Spinal cord (tissue), 9 donors: ENCODE measurements at regions not wholly inside any gene's neighbourhood (a gene's known extent, or its start where the extent isn't known, plus 50 kb on each side); places are given as distances from the start of the nearest gene placed in this dataset.
A peak's percentile ranks its signal among the peaks of the same experiment; 100 is the strongest.

Source experiments
- DNase-seq, 6 donors: peaks; one replicate each; pipeline versions ENCODE4 v3.0.0 to v3.0.0-alpha.2; 2013 to 2015; ENCODE audit warnings: low spot score in 6 of 6, low read depth in 4 of 6
- H3K27ac ChIP-seq: one replicate; pipeline ENCODE4 v1.5.1; 2013; ENCODE audit warnings: low read depth, low read length, control low read depth
- H3K27me3 ChIP-seq: one replicate; pipeline ENCODE4 v1.6.1; 2013; ENCODE audit warnings: low read length; ENCODE audit not compliant: control insufficient read depth, insufficient read depth
- H3K36me3 ChIP-seq: one replicate; pipeline ENCODE4 v1.6.1; 2013; ENCODE audit warnings: low read length; ENCODE audit not compliant: control insufficient read depth, insufficient read depth
- H3K4me1 ChIP-seq: one replicate; pipeline ENCODE4 v1.6.1; 2013; ENCODE audit warnings: low read length; ENCODE audit not compliant: control insufficient read depth, insufficient read depth
- H3K4me3 ChIP-seq: one replicate; pipeline ENCODE4 v1.5.1; 2013; ENCODE audit warnings: low read depth, low read length, control low read depth
- H3K9me3 ChIP-seq: one replicate; pipeline ENCODE4 v1.6.1; 2013; ENCODE audit warnings: low read length; ENCODE audit not compliant: control insufficient read depth, insufficient read depth
- WGBS: methylation state at CpG from one replicate; pipeline ENCODE4 v1.1.5; 2013; ENCODE audit warnings: missing lambda C conversion rate; ENCODE audit not compliant: insufficient coverage; 5-methylcytosine and 5-hydroxymethylcytosine counted together
- donor health status: healthy.

DNA sequence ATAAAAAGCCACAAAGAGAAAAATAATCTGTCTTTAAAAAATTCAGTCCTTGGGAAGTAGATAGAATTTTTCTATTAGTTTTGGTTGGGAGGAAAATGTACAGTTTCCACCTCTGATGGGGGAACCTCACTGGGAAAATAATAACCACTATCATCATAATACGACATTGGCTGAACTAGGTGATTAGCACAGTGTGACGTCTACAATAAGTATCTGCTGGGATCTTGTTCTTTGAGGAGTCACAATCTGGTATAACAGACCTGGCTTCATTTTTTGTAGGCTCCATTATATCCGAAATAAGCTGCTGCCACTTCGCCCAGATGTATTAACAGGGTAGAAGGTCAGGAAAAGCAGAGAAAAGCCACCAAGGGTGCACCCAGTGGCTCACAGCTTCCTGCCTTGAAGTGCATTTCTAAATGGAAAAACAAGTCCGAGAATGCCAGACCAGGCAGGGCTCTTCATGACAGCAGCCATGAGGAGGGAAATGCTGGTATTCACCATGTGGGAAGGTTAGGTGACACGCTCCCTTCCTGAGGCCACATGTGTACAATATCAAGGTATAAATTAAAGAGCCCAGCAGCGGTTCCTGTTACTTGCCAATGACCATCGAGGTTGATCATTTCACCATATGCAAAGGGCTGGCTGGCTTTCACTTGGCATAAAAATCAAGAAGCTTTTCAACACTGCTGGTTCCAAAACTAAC lies 152.8 kb downstream of the PRELID2 start:
- 86% methylated on average over 6 of the region's 8 CpGs for WGBS
- DNase-seq = peak in 1 of 6 donors; percentile 42

DNA sequence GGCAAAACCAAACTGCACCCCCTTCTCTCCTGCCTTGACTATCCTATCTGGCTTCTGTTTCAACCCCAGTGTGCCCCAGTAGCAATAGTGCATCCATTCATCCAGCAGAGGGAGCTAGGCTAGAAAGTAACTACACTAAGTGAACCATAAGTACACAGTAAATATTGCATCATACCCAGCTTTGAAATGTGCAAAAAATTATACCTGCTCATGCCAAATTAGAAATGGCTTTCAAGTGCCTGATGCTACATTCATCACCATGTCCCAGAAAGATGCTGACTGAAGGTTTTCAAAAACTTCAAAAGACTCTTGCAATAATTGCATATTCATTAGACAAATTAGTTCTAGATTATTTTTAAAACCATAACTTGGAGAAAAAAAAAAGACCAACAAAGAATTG lies 153.5 kb downstream of the PRELID2 start:
- Histone ChIP-seq H3K27me3 (no peaks in the 10 kb centered on the region), H3K27ac (no peak overlapping the region), H3K4me1 (no peaks in the 10 kb centered on the region), H3K4me3 (no peak overlapping the region), H3K36me3 (no peaks in the 10 kb centered on the region), H3K9me3 (no peaks in the 10 kb centered on the region)
- DNase-seq = peak in 2 of 6 donors; percentile 46 to 61

More for the DNA sequence above, 152.8 kb downstream of the PRELID2 start:
- H3K9me3 ChIP-seq = no peaks in the 10 kb centered on the region
- H3K27ac ChIP-seq = no peak overlapping the region
- no peaks in the 10 kb centered on the region for H3K36me3 ChIP-seq
- H3K27me3 ChIP-seq = no peaks in the 10 kb centered on the region
- no peak overlapping the region for H3K4me3 ChIP-seq
- no peaks in the 10 kb centered on the region for H3K4me1 ChIP-seq

DNA sequence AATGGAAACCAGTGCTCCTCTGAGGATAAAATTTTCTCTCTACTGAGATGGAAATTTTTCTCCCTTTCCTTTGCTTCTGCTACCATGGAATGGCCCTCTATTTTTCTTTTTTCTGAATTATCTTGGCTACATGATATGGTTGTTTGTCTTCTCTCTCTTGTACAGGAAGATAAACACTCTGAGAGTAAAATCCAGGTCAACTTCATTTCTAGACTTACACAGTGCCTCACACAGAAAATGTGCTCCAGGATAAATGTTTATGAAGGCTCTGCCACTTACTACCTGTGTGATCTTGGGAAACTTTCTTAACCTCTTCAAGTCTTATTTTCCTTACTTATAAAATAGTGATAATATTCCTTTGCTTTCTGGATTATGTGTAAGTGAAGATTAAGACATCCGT lies 153.9 kb downstream of the PRELID2 start:
- Histone ChIP-seq H3K9me3 (no peaks in the 10 kb centered on the region), H3K4me3 (no peak overlapping the region), H3K36me3 (no peaks in the 10 kb centered on the region), H3K27ac (no peak overlapping the region), H3K4me1 (no peaks in the 10 kb centered on the region), H3K27me3 (no peaks in the 10 kb centered on the region)
- no peak for DNase-seq
- 80% methylated on average over 1 of the region's 1 CpG for WGBS

- 56% methylated on average over 7 of the region's 7 CpGs for WGBS
These were observed 154.4 kb downstream of the PRELID2 start for GRCh38 chr5:145680767-145681166.

DNA sequence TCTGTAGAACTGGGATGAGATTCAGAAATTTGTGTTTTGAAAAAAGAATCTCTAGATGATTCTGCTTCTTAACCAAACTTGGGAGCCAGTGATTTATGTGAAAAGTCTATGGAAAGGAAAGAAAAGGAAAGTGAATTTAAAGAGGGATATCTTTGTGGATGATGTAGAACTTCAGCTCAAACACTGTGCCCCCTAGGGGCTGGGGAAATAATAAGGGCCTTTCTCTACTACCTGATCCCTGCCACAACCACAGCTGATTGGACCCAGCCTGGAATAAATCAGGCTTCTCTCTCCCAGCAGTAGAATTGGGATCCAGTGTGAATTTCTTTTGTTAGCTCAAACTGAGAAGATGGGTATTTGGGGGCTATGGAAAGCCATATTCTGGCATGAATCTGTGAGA lies 155.0 kb downstream of the PRELID2 start:
- no peak overlapping the region for H3K27ac ChIP-seq
- no peaks in the 10 kb centered on the region for H3K36me3 ChIP-seq
- H3K27me3 ChIP-seq = no peaks in the 10 kb centered on the region
- H3K9me3 ChIP-seq = no peaks in the 10 kb centered on the region
- no peak overlapping the region for H3K4me3 ChIP-seq
- peak in 1 of 6 donors; percentile 14 for DNase-seq
- H3K4me1 ChIP-seq = no peaks in the 10 kb centered on the region

More at GRCh38 chr5:145680767-145681166, 154.4 kb downstream of the PRELID2 start:
- H3K27ac ChIP-seq = no peak overlapping the region
- H3K36me3 ChIP-seq = no peaks in the 10 kb centered on the region
- H3K4me3 ChIP-seq = no peak overlapping the region
- DNase-seq = peak in 2 of 6 donors; percentile 38 to 61
- H3K27me3 ChIP-seq = no peaks in the 10 kb centered on the region
- no peaks in the 10 kb centered on the region for H3K9me3 ChIP-seq
- no peaks in the 10 kb centered on the region for H3K4me1 ChIP-seq

DNA sequence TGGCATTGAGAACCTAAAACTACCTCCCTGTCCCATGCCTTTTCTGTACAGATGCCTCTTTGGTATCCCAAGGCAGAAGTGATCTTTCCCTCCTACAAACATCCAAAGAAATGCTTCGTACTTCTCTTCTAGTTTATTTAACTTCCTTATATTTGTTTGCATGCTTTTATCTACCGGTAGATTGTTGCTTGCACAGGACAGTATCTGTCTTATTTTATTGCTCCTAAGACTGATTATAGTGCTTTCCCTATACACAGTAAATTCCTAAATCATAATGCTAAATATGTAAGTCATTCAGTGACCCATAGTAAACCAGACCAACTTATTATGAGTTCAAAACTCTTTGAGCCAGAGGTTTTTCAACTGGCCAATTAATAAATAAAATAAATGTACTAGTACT lies 156.9 kb downstream of the PRELID2 start:
- Histone ChIP-seq H3K27me3 (no peaks in the 10 kb centered on the region), H3K4me1 (no peaks in the 10 kb centered on the region), H3K27ac (no peak overlapping the region), H3K36me3 (no peaks in the 10 kb centered on the region), H3K9me3 (no peaks in the 10 kb centered on the region), H3K4me3 (no peak overlapping the region)
- DNase-seq = no peak
- WGBS = no CpG with 5 or more reads among the region's 2 CpGs

GRCh38 chr5:145673786-145674185 lies 161.4 kb downstream of the PRELID2 start:
- no peaks in the 10 kb centered on the region for H3K36me3 ChIP-seq
- DNase-seq = no peak
- H3K9me3 ChIP-seq = no peaks in the 10 kb centered on the region
- no peak overlapping the region for H3K4me3 ChIP-seq
- H3K4me1 ChIP-seq = no peaks in the 10 kb centered on the region
- H3K27me3 ChIP-seq = no peaks in the 10 kb centered on the region
- H3K27ac ChIP-seq = no peak overlapping the region

DNA sequence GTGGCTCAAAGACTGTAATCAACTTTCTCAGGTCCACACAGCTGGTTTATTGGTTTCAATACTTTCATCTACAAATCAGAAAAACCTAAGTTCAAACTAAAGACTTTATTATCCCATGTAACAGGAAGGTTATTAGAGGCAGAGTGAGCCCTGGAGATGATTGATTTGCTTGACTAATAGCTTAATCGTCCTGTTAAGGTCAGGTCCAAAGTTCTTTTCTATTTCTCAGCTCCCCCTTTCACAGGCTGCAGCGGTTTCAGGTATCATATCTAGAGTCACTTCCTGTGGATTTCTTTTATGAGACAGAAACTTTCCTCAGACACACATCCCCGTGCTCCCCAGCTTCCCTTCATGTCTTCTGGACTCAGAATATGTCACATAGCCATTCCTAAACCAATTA lies 166.4 kb downstream of the PRELID2 start:
- no peak for DNase-seq
- WGBS = 100% methylated on average over 1 of the region's 3 CpGs
- H3K27ac ChIP-seq = no peak overlapping the region

DNA sequence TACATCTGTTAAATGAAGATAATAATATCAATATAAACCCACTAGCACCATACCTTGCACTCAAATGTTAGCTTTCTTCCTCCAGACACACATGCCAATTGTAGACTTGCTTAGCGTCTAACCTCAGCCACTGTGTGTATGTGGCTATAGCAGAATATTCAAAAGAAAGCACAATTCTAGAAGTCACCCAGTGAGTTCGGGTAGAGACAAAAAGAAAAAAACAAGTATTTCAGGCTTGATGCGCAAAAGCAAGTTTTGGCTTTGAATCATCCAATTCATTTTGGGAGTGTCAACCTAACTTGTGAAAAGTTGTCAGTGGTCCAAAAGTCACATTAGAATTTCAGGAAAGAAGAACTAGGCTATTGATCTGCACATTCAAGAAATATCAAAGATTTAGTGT lies 167.4 kb downstream of the PRELID2 start:
- H3K4me1 ChIP-seq = no peaks in the 10 kb centered on the region
- no peaks in the 10 kb centered on the region for H3K9me3 ChIP-seq
- WGBS = no CpG with 5 or more reads among the region's 3 CpGs
- H3K36me3 ChIP-seq = no peaks in the 10 kb centered on the region
- no peak for DNase-seq
- H3K4me3 ChIP-seq = no peak overlapping the region
- H3K27ac ChIP-seq = no peak overlapping the region
- no peaks in the 10 kb centered on the region for H3K27me3 ChIP-seq

More for the DNA sequence above, 166.4 kb downstream of the PRELID2 start:
- Histone ChIP-seq H3K4me1 (no peaks in the 10 kb centered on the region), H3K36me3 (no peaks in the 10 kb centered on the region), H3K9me3 (no peaks in the 10 kb centered on the region), H3K27me3 (no peaks in the 10 kb centered on the region), H3K4me3 (no peak overlapping the region)

GRCh38 chr5:145666591-145666990 lies 168.6 kb downstream of the PRELID2 start:
- no peaks in the 10 kb centered on the region for H3K9me3 ChIP-seq
- WGBS = no CpG with 5 or more reads among the region's 3 CpGs
- H3K27ac ChIP-seq = no peak overlapping the region
- DNase-seq = peak in 1 of 6 donors; percentile 12
- H3K4me3 ChIP-seq = no peak overlapping the region
- H3K27me3 ChIP-seq = no peaks in the 10 kb centered on the region
- H3K4me1 ChIP-seq = no peaks in the 10 kb centered on the region
- no peaks in the 10 kb centered on the region for H3K36me3 ChIP-seq
